Suprapubic skin (tissue), 3 donors: ENCODE measurements at regions not wholly inside any gene's neighbourhood (a gene's known extent, or its start where the extent isn't known, plus 50 kb on each side); places are given as distances from the start of the nearest gene placed in this dataset.

ENCODE experiments used
- POLR2A ChIP-seq, 2 donors: fragments of 450-650 bp; IDR thresholded peaks; one replicate each; pipeline ENCODE4 v1.6.1; 2017; ENCODE audit warnings: antibody characterized with exemption in 2 of 2, mild to moderate bottlenecking in 2 of 2, moderate library complexity in 2 of 2
- TF ChIP-seq, protein P1 (sequence below), 2 donors: fragments of 200-600 bp in 1 of 2; fragments of 450-650 bp in 1 of 2; sonication (generic) in 1 of 2; IDR thresholded peaks; one replicate each; pipeline ENCODE4 v1.5.1; 2016 to 2019; ENCODE audit warnings: antibody characterized with exemption in 2 of 2, mild to moderate bottlenecking in 1 of 2, moderate library complexity in 1 of 2

DNA sequence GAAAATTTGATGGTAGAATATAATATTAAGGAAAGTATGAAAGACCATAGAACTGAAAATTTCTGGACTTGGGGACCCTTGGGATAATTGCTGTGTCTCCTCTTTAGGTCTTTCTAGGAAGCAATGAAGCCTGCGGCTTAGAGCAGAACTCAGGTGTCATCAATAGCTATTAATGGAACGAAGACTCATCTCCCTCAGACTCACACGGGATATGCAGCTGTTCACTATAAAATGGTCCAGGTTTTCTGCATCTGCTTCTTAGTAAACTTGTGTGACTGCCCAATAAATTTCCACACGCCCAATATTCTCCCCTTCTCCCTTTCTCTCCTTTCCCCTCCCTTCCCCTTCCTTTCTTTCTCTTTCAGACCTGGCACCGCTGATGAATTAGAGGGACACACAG, 392.5 kb downstream of the HLX start:
- no peak for TF ChIP-seq POLR2A (IDR thresholded peaks at IDR 0.05)
- TF ChIP-seq, protein P1, sequence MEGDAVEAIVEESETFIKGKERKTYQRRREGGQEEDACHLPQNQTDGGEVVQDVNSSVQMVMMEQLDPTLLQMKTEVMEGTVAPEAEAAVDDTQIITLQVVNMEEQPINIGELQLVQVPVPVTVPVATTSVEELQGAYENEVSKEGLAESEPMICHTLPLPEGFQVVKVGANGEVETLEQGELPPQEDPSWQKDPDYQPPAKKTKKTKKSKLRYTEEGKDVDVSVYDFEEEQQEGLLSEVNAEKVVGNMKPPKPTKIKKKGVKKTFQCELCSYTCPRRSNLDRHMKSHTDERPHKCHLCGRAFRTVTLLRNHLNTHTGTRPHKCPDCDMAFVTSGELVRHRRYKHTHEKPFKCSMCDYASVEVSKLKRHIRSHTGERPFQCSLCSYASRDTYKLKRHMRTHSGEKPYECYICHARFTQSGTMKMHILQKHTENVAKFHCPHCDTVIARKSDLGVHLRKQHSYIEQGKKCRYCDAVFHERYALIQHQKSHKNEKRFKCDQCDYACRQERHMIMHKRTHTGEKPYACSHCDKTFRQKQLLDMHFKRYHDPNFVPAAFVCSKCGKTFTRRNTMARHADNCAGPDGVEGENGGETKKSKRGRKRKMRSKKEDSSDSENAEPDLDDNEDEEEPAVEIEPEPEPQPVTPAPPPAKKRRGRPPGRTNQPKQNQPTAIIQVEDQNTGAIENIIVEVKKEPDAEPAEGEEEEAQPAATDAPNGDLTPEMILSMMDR (IDR thresholded peaks at IDR 0.05): no peak
